ENCODE measurements at regions not wholly inside any gene's neighbourhood (a gene's known extent, or its start where the extent isn't known, plus 50 kb on each side); places are given as distances from the start of the nearest gene placed in this dataset.

DNA sequence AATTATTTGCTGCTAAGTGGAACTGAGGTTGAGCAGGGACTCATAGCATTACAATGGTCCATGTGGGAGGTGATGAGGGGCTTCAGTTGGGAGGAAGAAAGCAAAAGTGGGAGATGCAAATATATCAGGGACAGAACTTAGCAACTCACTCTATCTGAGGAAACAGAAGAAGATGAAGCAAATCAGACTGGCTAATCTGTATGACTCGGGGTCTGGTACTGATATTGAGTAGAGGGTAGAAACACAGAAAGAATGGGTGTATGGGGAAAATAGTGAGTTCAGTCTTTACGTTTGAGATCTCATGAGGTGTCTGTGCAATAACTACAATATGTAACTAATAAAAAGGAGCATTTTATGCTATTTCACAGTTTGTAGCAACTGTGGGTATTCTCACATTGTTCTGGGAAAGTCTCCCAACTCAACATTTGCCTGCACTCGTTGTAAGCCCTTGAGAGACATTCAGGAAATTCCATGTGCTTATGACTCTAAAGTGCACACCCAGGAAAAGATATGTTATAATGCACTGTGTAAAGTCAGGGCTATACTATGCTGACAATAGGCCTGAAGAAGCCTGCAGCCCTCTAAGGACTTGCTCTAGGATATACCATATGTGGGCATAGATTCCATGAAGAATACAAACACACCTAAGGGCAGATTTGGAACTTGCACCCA lies 183.5 kb downstream of the SPRY2 start:
- TF ChIP-seq, protein P1, sequence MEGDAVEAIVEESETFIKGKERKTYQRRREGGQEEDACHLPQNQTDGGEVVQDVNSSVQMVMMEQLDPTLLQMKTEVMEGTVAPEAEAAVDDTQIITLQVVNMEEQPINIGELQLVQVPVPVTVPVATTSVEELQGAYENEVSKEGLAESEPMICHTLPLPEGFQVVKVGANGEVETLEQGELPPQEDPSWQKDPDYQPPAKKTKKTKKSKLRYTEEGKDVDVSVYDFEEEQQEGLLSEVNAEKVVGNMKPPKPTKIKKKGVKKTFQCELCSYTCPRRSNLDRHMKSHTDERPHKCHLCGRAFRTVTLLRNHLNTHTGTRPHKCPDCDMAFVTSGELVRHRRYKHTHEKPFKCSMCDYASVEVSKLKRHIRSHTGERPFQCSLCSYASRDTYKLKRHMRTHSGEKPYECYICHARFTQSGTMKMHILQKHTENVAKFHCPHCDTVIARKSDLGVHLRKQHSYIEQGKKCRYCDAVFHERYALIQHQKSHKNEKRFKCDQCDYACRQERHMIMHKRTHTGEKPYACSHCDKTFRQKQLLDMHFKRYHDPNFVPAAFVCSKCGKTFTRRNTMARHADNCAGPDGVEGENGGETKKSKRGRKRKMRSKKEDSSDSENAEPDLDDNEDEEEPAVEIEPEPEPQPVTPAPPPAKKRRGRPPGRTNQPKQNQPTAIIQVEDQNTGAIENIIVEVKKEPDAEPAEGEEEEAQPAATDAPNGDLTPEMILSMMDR (IDR thresholded peaks at IDR 0.05), result no peak
- TF ChIP-seq POLR2A (IDR thresholded peaks at IDR 0.05), result no peak
